Epithelial cell of proximal tubule (primary cell): ENCODE measurements at regions not wholly inside any gene's neighbourhood (a gene's known extent, or its start where the extent isn't known, plus 50 kb on each side); places are given as distances from the start of the nearest gene placed in this dataset.

Experiments used
- DNase-seq: peaks from one replicate; pipeline ENCODE4 v3.0.0-alpha.2; 2011; ENCODE audit warnings: low read depth
- H3K4me3 ChIP-seq: 2 replicates; pipeline ENCODE4 v1.5.1; 2011; ENCODE audit warnings: low read depth, mild to moderate bottlenecking, low read length
- CTCF ChIP-seq: conservative IDR thresholded peaks from 2 replicates; pipeline ENCODE4 v1.5.1; 2012; ENCODE audit warnings: low read depth, mild to moderate bottlenecking, low read length

DNA sequence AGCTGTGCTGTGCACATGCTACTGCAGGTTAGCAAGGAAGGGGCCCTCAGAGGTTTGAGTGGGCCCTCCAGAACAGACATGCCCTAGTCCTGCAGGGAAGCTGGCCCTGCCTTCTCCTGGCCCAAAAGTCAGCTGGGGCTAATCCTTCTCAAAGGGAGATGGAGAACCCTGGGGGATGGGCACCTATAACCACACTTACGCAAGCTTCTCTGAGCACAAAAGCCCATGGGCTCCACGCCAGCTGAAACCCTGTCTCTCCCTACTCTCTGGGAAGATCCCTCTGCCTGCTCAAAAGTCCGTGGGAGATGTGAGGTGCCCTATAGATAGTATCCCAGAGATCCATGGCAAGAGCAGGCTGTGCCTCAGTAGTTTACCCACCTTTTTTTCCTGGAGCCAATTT lies 58.9 kb upstream of the DKK2 start:
- TF ChIP-seq CTCF: no peak
- H3K4me3 ChIP-seq: no peak overlapping the region
- DNase-seq: no peak

GRCh38 chr4:107094332-107094731 lies 58.2 kb upstream of the DKK2 start:
- H3K4me3 ChIP-seq: no peak overlapping the region
- TF ChIP-seq CTCF: peak; percentile 61
- peak; percentile 1 for DNase-seq
